HepG2 (cell line): ENCODE measurements at regions not wholly inside any gene's neighbourhood (a gene's known extent, or its start where the extent isn't known, plus 50 kb on each side); places are given as distances from the start of the nearest gene placed in this dataset.

Experiments used
- CREM ChIP-seq, 2 experiments: sonication (generic) in 1 of 2; formaldehyde crosslinking in 1 of 2; IDR thresholded peaks; 2 replicates each; pipeline versions ENCODE4 v1.4.0 to v1.6.1; 2016 to 2020; ENCODE audit warnings: antibody characterized with exemption in 1 of 2, mild to moderate bottlenecking in 1 of 2, missing genetic modification reagents in 1 of 2
- EP300 ChIP-seq, 3 experiments: sonication (generic) in 1 of 3; formaldehyde crosslinking in 1 of 3; IDR thresholded peaks; 2 replicates each; pipeline versions ENCODE4 v1.5.1 to v1.6.1; 2011 to 2020; ENCODE audit warnings: low read depth in 2 of 3, low read length in 2 of 3, borderline replicate concordance in 1 of 3, improper control_type of control experiment in 1 of 3, mild to moderate bottlenecking in 1 of 3, missing genetic modification reagents in 1 of 3, moderate library complexity in 1 of 3
- ZFYVE20 ChIP-seq: sonication (generic); formaldehyde crosslinking; IDR thresholded peaks from 2 replicates; pipeline ENCODE4 v1.8.0; 2023; ENCODE audit warnings: low read depth, mild to moderate bottlenecking, moderate library complexity, missing genetic modification reagents, borderline replicate concordance
- TF ChIP-seq, protein P1 (sequence below): sonication (generic); formaldehyde crosslinking; IDR thresholded peaks from 2 replicates; pipeline ENCODE4 v1.5.0; 2020; ENCODE audit warnings: mild to moderate bottlenecking, missing genetic modification reagents, moderate library complexity

DNA sequence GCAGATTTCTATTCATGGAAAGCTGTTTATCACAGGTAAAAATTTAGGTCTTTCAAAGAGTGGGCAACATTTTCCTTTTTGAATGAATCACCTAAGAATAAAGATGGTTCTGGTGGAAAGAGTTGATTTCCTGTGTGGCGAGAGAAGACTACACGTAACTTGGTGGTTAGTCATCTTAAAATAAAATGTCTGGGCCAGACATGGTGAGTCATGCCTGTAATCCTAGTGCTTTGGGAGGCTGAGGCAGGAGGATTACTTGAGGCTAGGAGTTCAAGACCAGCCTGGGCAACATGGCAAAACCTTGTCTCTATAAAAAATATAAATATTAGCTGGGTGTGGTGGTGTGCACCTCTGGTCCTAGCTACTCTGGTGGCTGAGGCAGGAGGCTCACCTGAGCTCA lies 65.7 kb downstream of the DISP1 start:
- TF ChIP-seq ZFYVE20 (CRISPR knock-in tag) (no peak), CREM (IDR thresholded peaks at IDR 0.05) (no peak), CREM (CRISPR knock-in tag; IDR thresholded peaks at IDR 0.05) (no peak), EP300 (IDR thresholded peaks at IDR 0.05; ENCODE audit: low read depth in 2 of 2, low read length in 2 of 2) (no peak), EP300 (CRISPR knock-in tag; IDR thresholded peaks at IDR 0.05; ENCODE audit: borderline replicate concordance) (no peak)
- TF ChIP-seq, protein P1, sequence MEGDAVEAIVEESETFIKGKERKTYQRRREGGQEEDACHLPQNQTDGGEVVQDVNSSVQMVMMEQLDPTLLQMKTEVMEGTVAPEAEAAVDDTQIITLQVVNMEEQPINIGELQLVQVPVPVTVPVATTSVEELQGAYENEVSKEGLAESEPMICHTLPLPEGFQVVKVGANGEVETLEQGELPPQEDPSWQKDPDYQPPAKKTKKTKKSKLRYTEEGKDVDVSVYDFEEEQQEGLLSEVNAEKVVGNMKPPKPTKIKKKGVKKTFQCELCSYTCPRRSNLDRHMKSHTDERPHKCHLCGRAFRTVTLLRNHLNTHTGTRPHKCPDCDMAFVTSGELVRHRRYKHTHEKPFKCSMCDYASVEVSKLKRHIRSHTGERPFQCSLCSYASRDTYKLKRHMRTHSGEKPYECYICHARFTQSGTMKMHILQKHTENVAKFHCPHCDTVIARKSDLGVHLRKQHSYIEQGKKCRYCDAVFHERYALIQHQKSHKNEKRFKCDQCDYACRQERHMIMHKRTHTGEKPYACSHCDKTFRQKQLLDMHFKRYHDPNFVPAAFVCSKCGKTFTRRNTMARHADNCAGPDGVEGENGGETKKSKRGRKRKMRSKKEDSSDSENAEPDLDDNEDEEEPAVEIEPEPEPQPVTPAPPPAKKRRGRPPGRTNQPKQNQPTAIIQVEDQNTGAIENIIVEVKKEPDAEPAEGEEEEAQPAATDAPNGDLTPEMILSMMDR (CRISPR knock-in tag), result no peak
